DOHH2 (cell line): ENCODE measurements at regions not wholly inside any gene's neighbourhood (a gene's known extent, or its start where the extent isn't known, plus 50 kb on each side); places are given as distances from the start of the nearest gene placed in this dataset.

Experiments used
- H3F3A ChIP-seq: fragments of 200-600 bp; sonication (generic), shearing (Covaris generic); 2 replicates; pipeline ENCODE4 v1.6.0; 2016; ENCODE audit warnings: antibody characterized with exemption, mild to moderate bottlenecking; ENCODE audit not compliant: control insufficient read depth, insufficient read depth
- H3K27ac ChIP-seq: fragments of 200-600 bp; sonication (generic); 2 replicates; pipeline ENCODE4 v1.5.1; 2014; ENCODE audit warnings: low read depth, mild to moderate bottlenecking, low read length, moderate library complexity
- H3K27me3 ChIP-seq: fragments of 200-600 bp; sonication (generic); 2 replicates; pipeline ENCODE4 v1.6.1; 2014; ENCODE audit warnings: mild to moderate bottlenecking, low read length, mixed read lengths; ENCODE audit not compliant: control insufficient read depth
- H3K36me3 ChIP-seq: fragments of 200-600 bp; sonication (generic); 2 replicates; pipeline ENCODE4 v1.6.1; 2014; ENCODE audit warnings: mild to moderate bottlenecking, low read length, moderate library complexity, mixed read lengths; ENCODE audit not compliant: control insufficient read depth
- H3K4me1 ChIP-seq: fragments of 200-600 bp; sonication (generic); 2 replicates; pipeline ENCODE4 v1.6.1; 2014; ENCODE audit warnings: mild to moderate bottlenecking, low read length, mixed read lengths; ENCODE audit not compliant: control insufficient read depth
- H3K4me2 ChIP-seq: fragments of 200-600 bp; sonication (generic); 2 replicates; pipeline ENCODE4 v1.6.0; 2014; ENCODE audit warnings: mild to moderate bottlenecking, low read length, moderate library complexity
- H3K4me3 ChIP-seq: fragments of 200-600 bp; sonication (generic); 2 replicates; pipeline ENCODE4 v1.5.1; 2014; ENCODE audit warnings: mild to moderate bottlenecking, low read length, mixed read lengths
- H3K79me2 ChIP-seq: fragments of 200-600 bp; sonication (generic); 2 replicates; pipeline ENCODE4 v1.6.1; 2014; ENCODE audit warnings: mild to moderate bottlenecking, low read length, mixed read lengths; ENCODE audit not compliant: control insufficient read depth
- H3K9me2 ChIP-seq: fragments of 200-600 bp; sonication (generic); replicated peaks from 2 replicates; pipeline ENCODE4 v1.6.1; 2014; ENCODE audit warnings: mild to moderate bottlenecking, low read length, mixed read lengths; ENCODE audit not compliant: control insufficient read depth
- H3K9me3 ChIP-seq: fragments of 200-600 bp; sonication (generic); 2 replicates; pipeline ENCODE4 v1.6.1; 2014; ENCODE audit warnings: antibody characterized with exemption, low read length, mixed read lengths; ENCODE audit not compliant: control insufficient read depth, insufficient read depth
- H4K20me1 ChIP-seq: fragments of 200-600 bp; sonication (generic); 2 replicates; pipeline ENCODE4 v1.6.0; 2014; ENCODE audit warnings: low read depth, mild to moderate bottlenecking, antibody characterized with exemption, low read length, moderate library complexity; ENCODE audit not compliant: control insufficient read depth, insufficient read depth
- CTCF ChIP-seq: fragments of 200-600 bp; sonication (generic); IDR thresholded peaks from one replicate; pipeline ENCODE4 v1.5.1; 2014; ENCODE audit warnings: antibody characterized with exemption, mild to moderate bottlenecking, low read depth, low read length; ENCODE audit not compliant: poor library complexity, severe bottlenecking
- EZH2phosphoT487 ChIP-seq: fragments of 200-600 bp; sonication (generic); IDR thresholded peaks from 2 replicates; pipeline ENCODE4 v1.6.1; 2017; ENCODE audit warnings: borderline replicate concordance, mild to moderate bottlenecking, antibody characterized with exemption, low read length, moderate library complexity, mixed read lengths

GRCh38 chr1:219433496-219434131, 179.3 kb downstream of the ZC3H11B start:
- no peaks in the 10 kb centered on the region for H3K9me2 ChIP-seq
- H3K4me1 ChIP-seq = no peaks in the 10 kb centered on the region
- no peaks in the 10 kb centered on the region for H3K36me3 ChIP-seq
- no peak overlapping the region for H3K4me2 ChIP-seq
- no peaks in the 10 kb centered on the region for H3F3A ChIP-seq
- TF ChIP-seq CTCF (no peak), EZH2phosphoT487 (no peak)
- H4K20me1 ChIP-seq = no peaks in the 10 kb centered on the region
- no peaks in the 10 kb centered on the region for H3K9me3 ChIP-seq
- no peak overlapping the region for H3K4me3 ChIP-seq
- no peak overlapping the region for H3K27ac ChIP-seq
- no peaks in the 10 kb centered on the region for H3K79me2 ChIP-seq
- H3K27me3 ChIP-seq = no peaks in the 10 kb centered on the region

GRCh38 chr1:219433001-219433400, 179.9 kb downstream of the ZC3H11B start:
- no peaks in the 10 kb centered on the region for H3F3A ChIP-seq
- no peaks in the 10 kb centered on the region for H3K9me2 ChIP-seq
- H3K9me3 ChIP-seq = no peaks in the 10 kb centered on the region
- H3K27me3 ChIP-seq = no peaks in the 10 kb centered on the region
- H3K36me3 ChIP-seq = no peaks in the 10 kb centered on the region
- H3K4me3 ChIP-seq = no peak overlapping the region
- H3K4me1 ChIP-seq = no peaks in the 10 kb centered on the region
- no peak overlapping the region for H3K4me2 ChIP-seq
- TF ChIP-seq EZH2phosphoT487 (no peak), CTCF (no peak)
- no peak overlapping the region for H3K27ac ChIP-seq
- H4K20me1 ChIP-seq = no peaks in the 10 kb centered on the region
- H3K79me2 ChIP-seq = no peaks in the 10 kb centered on the region

GRCh38 chr1:219432191-219432606, 180.7 kb downstream of the ZC3H11B start:
- Histone ChIP-seq H3K27ac (no peak overlapping the region), H3K27me3 (no peaks in the 10 kb centered on the region), H3K4me2 (no peak overlapping the region), H3K9me2 (no peaks in the 10 kb centered on the region), H4K20me1 (no peaks in the 10 kb centered on the region), H3K4me3 (no peak overlapping the region), H3K9me3 (no peaks in the 10 kb centered on the region), H3K79me2 (no peaks in the 10 kb centered on the region), H3K36me3 (no peaks in the 10 kb centered on the region), H3F3A (no peaks in the 10 kb centered on the region), H3K4me1 (no peaks in the 10 kb centered on the region)
- TF ChIP-seq CTCF = no peak
- no peak for TF ChIP-seq EZH2phosphoT487
